ENCODE measurements at regions not wholly inside any gene's neighbourhood (a gene's known extent, or its start where the extent isn't known, plus 50 kb on each side); places are given as distances from the start of the nearest gene placed in this dataset.

DNA sequence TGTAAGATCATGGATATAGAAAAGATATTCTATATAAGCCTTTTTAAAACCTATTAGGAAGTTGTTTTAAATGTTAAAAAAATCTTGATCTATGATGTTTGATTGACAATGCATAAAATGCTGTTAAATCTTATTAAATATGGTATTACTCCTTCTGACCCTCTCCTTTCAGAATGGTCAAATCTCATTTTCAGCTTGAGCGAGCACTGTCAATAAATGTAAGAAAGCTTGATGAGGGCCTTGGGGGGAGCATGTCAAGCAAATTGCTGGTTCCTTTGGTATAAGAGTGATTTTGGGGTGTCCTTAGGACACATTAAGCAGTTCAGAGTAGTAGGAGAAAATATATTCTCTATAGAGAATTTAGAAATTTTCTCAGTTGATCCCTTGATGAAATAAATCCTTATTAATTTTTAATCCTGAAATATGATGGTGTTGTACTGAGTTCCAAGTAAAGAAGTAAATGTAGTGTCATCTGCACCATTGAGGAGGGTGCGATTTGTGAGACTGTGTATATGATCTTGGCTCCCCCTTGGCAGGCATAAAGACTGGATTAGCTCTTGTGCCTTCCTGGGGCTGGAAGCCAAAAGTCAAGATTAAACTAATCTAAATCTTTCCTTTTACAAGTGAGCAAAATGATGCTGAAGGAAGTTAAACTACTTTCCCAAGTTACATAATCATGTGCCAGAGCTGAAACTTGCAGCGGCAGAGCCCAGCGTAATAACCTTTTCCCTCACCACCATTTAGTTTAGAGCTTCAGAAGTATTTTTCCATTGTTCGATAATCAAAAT, 82.6 kb upstream of the ANK2 start:
- DNase-seq = no peak
- in situ Hi-C loops (cut with MboI; ENCODE audit: low pct_unique_long_range_greater_than_20kb, low sequenced_read_pairs) = no loop called here

- in situ Hi-C loops (cut with MboI; ENCODE audit: low pct_unique_long_range_greater_than_20kb, low sequenced_read_pairs) = no loop called here
- DNase-seq = no peak
Measured at GRCh38 chr4:112968451-112969159, 80.8 kb upstream of the ANK2 start.

DNA sequence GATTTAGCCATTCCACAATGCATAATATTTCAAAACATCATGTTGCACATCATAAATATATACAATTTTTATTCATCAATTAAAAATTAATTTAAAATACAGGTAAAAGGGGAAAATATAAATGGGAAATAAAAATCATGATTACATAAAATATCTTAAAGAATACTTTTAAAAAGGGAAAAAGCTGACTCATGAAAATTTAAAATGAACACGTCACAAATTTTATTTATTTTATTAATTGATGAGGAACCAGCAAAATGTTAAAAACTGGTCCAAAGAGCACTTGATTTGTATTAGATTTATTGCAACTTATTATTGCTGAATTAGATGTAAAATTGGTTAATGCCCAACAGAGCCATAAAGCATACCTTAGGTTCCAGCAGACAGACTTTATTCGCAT, 78.5 kb upstream of the ANK2 start:
- DNase-seq = no peak
- in situ Hi-C loops (cut with MboI; ENCODE audit: low pct_unique_long_range_greater_than_20kb, low sequenced_read_pairs) = no loop called here

DNA sequence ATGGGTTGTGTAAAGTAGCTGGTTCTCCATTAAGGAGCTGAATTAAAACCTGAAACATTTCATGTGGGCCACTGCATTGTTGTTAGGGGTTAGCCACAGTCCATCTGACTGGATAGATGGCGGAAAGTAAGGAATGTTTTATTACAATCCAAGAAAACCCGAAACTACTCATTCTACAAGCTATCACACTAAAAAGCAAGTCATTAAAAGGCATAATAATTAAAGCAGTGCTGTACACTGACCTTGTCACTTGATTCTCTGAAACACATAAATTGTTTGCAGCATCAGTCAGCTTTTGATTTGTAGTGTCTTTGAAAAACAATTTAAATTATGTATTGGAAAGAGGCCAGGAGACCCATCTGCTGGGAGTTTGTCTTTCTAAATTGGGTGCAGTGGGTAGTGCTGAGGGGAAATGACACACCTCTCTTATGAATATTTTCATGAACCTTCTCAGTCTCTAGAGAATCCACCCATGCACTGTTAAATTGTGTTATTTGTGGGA, 75.7 kb upstream of the ANK2 start:
- in situ Hi-C loops (cut with MboI; ENCODE audit: low pct_unique_long_range_greater_than_20kb, low sequenced_read_pairs) = no loop called here
- no peak for DNase-seq

DNA sequence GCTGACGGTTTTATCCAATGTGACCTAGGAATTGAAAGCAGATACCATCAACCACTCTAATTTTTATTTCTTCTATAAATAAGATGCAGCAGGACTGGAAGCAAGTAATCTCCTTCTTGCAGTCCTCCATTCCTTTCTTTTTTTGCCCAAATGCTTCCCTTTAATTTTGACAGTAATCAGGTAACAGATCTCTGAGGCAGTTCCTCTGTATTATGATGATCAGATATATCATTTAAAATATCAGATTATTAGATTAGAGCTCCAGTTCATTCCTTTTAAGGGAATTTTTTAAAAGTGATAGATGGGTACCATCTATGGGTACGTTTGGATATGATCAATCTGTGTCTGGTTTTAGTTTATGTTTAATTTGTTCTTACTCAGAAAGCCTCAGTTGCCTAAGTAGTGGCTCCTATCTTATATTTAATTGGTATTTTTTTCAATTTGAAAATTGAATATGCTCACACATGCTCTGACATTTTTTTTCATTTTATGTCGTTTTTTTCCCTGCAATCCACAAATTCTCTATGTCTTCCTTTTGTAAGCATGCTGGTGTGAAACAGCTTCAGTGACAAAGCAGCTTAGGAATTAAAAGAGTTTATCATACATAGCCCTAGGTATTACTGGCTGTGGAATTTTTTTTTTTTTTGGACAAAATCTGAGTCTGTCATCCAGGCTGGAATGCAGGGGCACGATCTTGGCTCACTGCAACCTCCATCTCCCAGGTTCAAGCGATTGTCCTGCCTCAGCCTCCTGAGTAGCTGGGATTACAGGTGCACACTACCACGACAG, 73.7 kb upstream of the ANK2 start:
- in situ Hi-C loops (cut with MboI; ENCODE audit: low pct_unique_long_range_greater_than_20kb, low sequenced_read_pairs) = no loop called here
- DNase-seq = no peak

DNA sequence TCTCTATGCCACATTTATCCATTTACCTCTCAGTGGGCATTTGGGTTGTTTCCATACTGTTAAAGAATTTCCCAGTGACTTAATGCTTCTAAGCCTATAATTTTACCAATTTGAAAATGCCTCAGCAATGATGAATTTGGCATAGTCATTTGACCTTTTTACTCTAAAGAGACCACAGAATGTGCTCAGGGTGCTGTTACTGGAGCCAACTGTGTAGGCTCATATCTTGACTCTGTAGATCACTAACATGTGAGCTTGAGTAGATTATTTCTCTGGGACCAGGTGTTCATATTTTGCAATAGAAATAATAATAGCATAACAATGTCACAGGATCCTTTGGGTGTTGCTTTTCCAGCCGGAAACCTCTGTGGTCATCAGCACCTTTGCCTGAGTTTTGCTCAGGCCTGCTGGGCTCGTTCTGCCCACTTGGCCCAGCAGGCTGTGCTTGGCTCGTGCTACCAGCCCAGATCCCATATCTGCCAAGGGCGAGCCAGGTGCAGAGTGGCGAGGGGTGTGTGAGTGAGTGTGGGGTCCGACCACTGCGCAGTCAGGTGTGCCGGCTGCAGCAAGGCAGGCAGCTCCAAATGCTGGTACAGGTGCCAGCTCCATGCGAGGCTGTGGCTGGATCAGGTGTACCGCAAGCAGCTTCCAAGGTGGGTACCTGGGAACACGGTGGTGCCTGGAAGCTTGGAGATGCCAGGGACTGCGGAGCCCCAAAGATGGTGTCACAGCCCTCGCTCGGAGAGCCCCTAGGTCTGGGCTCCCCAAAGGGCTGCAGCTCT, 70.6 kb upstream of the ANK2 start:
- no peak for DNase-seq
- in situ Hi-C loops (cut with MboI; ENCODE audit: low pct_unique_long_range_greater_than_20kb, low sequenced_read_pairs) = no loop called here

- in situ Hi-C loops (cut with MboI; ENCODE audit: low pct_unique_long_range_greater_than_20kb, low sequenced_read_pairs) = no loop called here
- no peak for DNase-seq
Measured at GRCh38 chr4:112979881-112980421, 69.5 kb upstream of the ANK2 start.

- DNase-seq = no peak
- in situ Hi-C loops (cut with MboI; ENCODE audit: low pct_unique_long_range_greater_than_20kb, low sequenced_read_pairs) = no loop called here
Measured at GRCh38 chr4:112982680-112983079, 66.8 kb upstream of the ANK2 start.

DNA sequence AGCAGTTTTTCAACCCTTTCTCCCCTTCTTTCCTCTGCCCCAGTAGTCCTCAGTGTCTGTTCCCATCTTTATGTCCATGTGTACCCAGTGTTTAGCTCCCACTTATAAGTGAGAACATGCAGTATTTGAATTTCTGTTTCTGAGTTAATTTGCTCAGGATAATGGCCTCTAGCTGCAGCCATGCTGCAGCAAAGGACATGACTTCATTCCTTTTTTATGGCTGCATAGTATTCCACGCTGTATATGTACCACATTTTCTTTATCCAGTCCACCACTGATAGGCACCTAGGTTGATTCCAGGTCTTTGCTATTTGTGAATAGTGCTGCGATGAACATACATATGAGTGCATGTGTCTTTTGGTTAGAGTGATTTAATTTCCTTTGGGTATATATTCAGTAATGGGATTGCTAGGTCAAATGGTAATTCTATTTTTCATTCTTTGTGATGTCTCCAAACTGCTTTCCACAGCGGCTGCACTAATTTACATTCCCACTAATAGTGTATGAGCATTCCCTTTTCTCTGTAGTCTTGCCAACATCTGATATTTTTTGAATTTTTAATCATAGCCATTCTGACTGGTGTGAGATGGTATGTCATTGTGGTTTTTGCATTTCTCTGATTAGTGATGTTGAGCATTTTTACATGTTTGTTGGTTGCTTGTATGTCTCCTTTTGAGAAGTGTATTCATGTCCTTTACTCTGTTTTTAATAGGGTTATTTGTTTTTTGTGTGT, 54.6 kb upstream of the ANK2 start:
- in situ Hi-C loops (cut with MboI; ENCODE audit: low pct_unique_long_range_greater_than_20kb, low sequenced_read_pairs) = no loop called here

More for the DNA sequence above, 54.6 kb upstream of the ANK2 start:
- no peak for DNase-seq

All from KBM-7 (cell line).